ENCODE measurements at regions not wholly inside any gene's neighbourhood (a gene's known extent, or its start where the extent isn't known, plus 50 kb on each side); places are given as distances from the start of the nearest gene placed in this dataset.

- H3K4me1 Mint-ChIP-seq = no peaks in the 10 kb centered on the region
- H3K79me2 ChIP-seq (ENCODE audit: insufficient read depth, low read length) = no peaks in the 10 kb centered on the region
These were observed 195.2 kb downstream of the KLF12 start for GRCh38 chr13:73939071-73939380.

GRCh38 chr13:73938372-73939070 is 195.7 kb downstream of the KLF12 start:
- H3K9me3 Mint-ChIP-seq = peaks cover 0 to 7% (median 0%) of the 10 kb centered on the region in 7 donors
- no peak overlapping the region for H3K4me3 Mint-ChIP-seq
- no peak overlapping the region for H3K27ac Mint-ChIP-seq
- H3K36me3 Mint-ChIP-seq = no peaks in the 10 kb centered on the region
- no peak for DNase-seq
- no peak overlapping the region for H3K4me2 ChIP-seq (replicated peaks; ENCODE audit: extremely low read depth, low read length, poor library complexity, severe bottlenecking)
- H3K27me3 ChIP-seq (ENCODE audit: control insufficient read depth in 2 of 2, insufficient read depth in 2 of 2, low read length in 2 of 2) = no peaks in the 10 kb centered on the region
- no peaks in the 10 kb centered on the region for H3K79me2 ChIP-seq (ENCODE audit: insufficient read depth, low read length)
- WGBS (ENCODE audit: insufficient coverage) = 93% methylated on average over 3 of the region's 10 CpGs
- no peaks in the 10 kb centered on the region for H3K9me3 ChIP-seq (replicated peaks in 1 of 2; ENCODE audit: control insufficient read depth in 1 of 2, insufficient read depth in 1 of 2, low read length in 2 of 2)
- no peak overlapping the region for H3K27ac ChIP-seq (ENCODE audit: low read depth in 1 of 2, low read length in 2 of 2)
- no peaks in the 10 kb centered on the region for H3K4me1 ChIP-seq (ENCODE audit: control insufficient read depth in 1 of 2, insufficient read depth in 2 of 2, low read length in 2 of 2)
- intact Hi-C loops (cut with micrococcal nuclease) = no loop called here
- H3K4me1 Mint-ChIP-seq = no peaks in the 10 kb centered on the region
- peaks cover 0 to 1% (median 0%) of the 10 kb centered on the region in 3 donors for H3K27me3 Mint-ChIP-seq (ENCODE audit: low read depth in 3 of 3)
- H4K20me1 ChIP-seq (ENCODE audit: insufficient read depth, low read length) = no peaks in the 10 kb centered on the region
- no peak for TF ChIP-seq CTCF (IDR thresholded peaks at IDR 0.05)
- no peak overlapping the region for H3K9ac ChIP-seq (ENCODE audit: insufficient read depth, low read length, poor library complexity, severe bottlenecking)
- H3K36me3 ChIP-seq (replicated peaks in 1 of 2; ENCODE audit: control insufficient read depth in 1 of 2, insufficient read depth in 2 of 2, low read length in 2 of 2) = no peaks in the 10 kb centered on the region
- no peak overlapping the region for H2AFZ ChIP-seq (ENCODE audit: insufficient read depth, low read depth, low read length, poor library complexity, severe bottlenecking)
- no peak overlapping the region for H3K4me3 ChIP-seq (replicated peaks in 1 of 3; ENCODE audit: low read depth in 2 of 3, low read length in 3 of 3)

More at GRCh38 chr13:73939071-73939380, 195.2 kb downstream of the KLF12 start:
- Histone ChIP-seq H2AFZ (ENCODE audit: insufficient read depth, low read depth, low read length, poor library complexity, severe bottlenecking) (no peak overlapping the region), H3K9me3 (replicated peaks in 1 of 2; ENCODE audit: control insufficient read depth in 1 of 2, insufficient read depth in 1 of 2, low read length in 2 of 2) (no peaks in the 10 kb centered on the region), H3K27me3 (ENCODE audit: control insufficient read depth in 2 of 2, insufficient read depth in 2 of 2, low read length in 2 of 2) (no peaks in the 10 kb centered on the region), H3K4me2 (replicated peaks; ENCODE audit: extremely low read depth, low read length, poor library complexity, severe bottlenecking) (no peak overlapping the region), H4K20me1 (ENCODE audit: insufficient read depth, low read length) (no peaks in the 10 kb centered on the region), H3K4me3 (replicated peaks in 1 of 3; ENCODE audit: low read depth in 2 of 3, low read length in 3 of 3) (no peak overlapping the region), H3K4me1 (ENCODE audit: control insufficient read depth in 1 of 2, insufficient read depth in 2 of 2, low read length in 2 of 2) (no peaks in the 10 kb centered on the region), H3K9ac (ENCODE audit: insufficient read depth, low read length, poor library complexity, severe bottlenecking) (no peak overlapping the region), H3K27ac (ENCODE audit: low read depth in 1 of 2, low read length in 2 of 2) (no peak overlapping the region), H3K36me3 (replicated peaks in 1 of 2; ENCODE audit: control insufficient read depth in 1 of 2, insufficient read depth in 2 of 2, low read length in 2 of 2) (no peaks in the 10 kb centered on the region)
- no peak for TF ChIP-seq CTCF (IDR thresholded peaks at IDR 0.05)
- Mint-ChIP-seq H3K9me3 (peaks cover 0 to 7% (median 0%) of the 10 kb centered on the region in 7 donors), H3K27ac (no peak overlapping the region), H3K36me3 (no peaks in the 10 kb centered on the region), H3K27me3 (ENCODE audit: low read depth in 3 of 3) (peaks cover 0 to 1% (median 0%) of the 10 kb centered on the region in 3 donors), H3K4me3 (no peak overlapping the region)
- intact Hi-C loops (cut with micrococcal nuclease) = no loop called here
- no peak for DNase-seq
- no CpG with 5 or more reads among the region's 3 CpGs for WGBS (ENCODE audit: insufficient coverage)

Measured in CD14-positive monocyte (primary cell).